ENCODE measurements at regions not wholly inside any gene's neighbourhood (a gene's known extent, or its start where the extent isn't known, plus 50 kb on each side); places are given as distances from the start of the nearest gene placed in this dataset.

GRCh38 chr17:14664511-14664910, 363.6 kb downstream of the HS3ST3B1 start:
- Histone ChIP-seq H3K4me3 (ENCODE audit: low read depth in 1 of 2, low read length in 2 of 2) (no peak overlapping the region), H3K27ac (ENCODE audit: low read depth, low read length) (no peak overlapping the region), H3K36me3 (ENCODE audit: control insufficient read depth in 1 of 2, insufficient read depth in 2 of 2, low read length in 2 of 2) (no peaks in the 10 kb centered on the region), H3K9ac (ENCODE audit: low read depth in 1 of 2, low read length in 2 of 2) (no peak overlapping the region), H3K9me3 (ENCODE audit: control insufficient read depth in 1 of 2, low read length in 2 of 2) (no peaks in the 10 kb centered on the region), H3K4me1 (ENCODE audit: control insufficient read depth in 1 of 2, insufficient read depth in 2 of 2, low read length in 2 of 2) (no peaks in the 10 kb centered on the region), H3K27me3 (ENCODE audit: control insufficient read depth in 1 of 2, insufficient read depth in 2 of 2, low read length in 2 of 2) (no peaks in the 10 kb centered on the region)

- H3K36me3 ChIP-seq (ENCODE audit: control insufficient read depth in 1 of 2, insufficient read depth in 2 of 2, low read length in 2 of 2), result no peaks in the 10 kb centered on the region
- no peak overlapping the region for H3K4me3 ChIP-seq (ENCODE audit: low read depth in 1 of 2, low read length in 2 of 2)
- no peaks in the 10 kb centered on the region for H3K4me1 ChIP-seq (ENCODE audit: control insufficient read depth in 1 of 2, insufficient read depth in 2 of 2, low read length in 2 of 2)
- H3K27me3 ChIP-seq (ENCODE audit: control insufficient read depth in 1 of 2, insufficient read depth in 2 of 2, low read length in 2 of 2), result no peaks in the 10 kb centered on the region
- peaks cover 0 to 13% of the 10 kb centered on the region in 2 donors for H3K9me3 ChIP-seq (ENCODE audit: control insufficient read depth in 1 of 2, low read length in 2 of 2)
- no peak overlapping the region for H3K9ac ChIP-seq (ENCODE audit: low read depth in 1 of 2, low read length in 2 of 2)
- no peak overlapping the region for H3K27ac ChIP-seq (ENCODE audit: low read depth, low read length)
Measured at GRCh38 chr17:14641117-14641516, 340.2 kb downstream of the HS3ST3B1 start.

GRCh38 chr17:14637260-14637659, 336.4 kb downstream of the HS3ST3B1 start:
- no peak overlapping the region for H3K27ac ChIP-seq (ENCODE audit: low read depth, low read length)
- no peaks in the 10 kb centered on the region for H3K4me1 ChIP-seq (ENCODE audit: control insufficient read depth in 1 of 2, insufficient read depth in 2 of 2, low read length in 2 of 2)
- no peak overlapping the region for H3K9ac ChIP-seq (ENCODE audit: low read depth in 1 of 2, low read length in 2 of 2)
- no peak overlapping the region for H3K4me3 ChIP-seq (ENCODE audit: low read depth in 1 of 2, low read length in 2 of 2)
- H3K27me3 ChIP-seq (ENCODE audit: control insufficient read depth in 1 of 2, insufficient read depth in 2 of 2, low read length in 2 of 2), result no peaks in the 10 kb centered on the region
- H3K36me3 ChIP-seq (ENCODE audit: control insufficient read depth in 1 of 2, insufficient read depth in 2 of 2, low read length in 2 of 2), result no peaks in the 10 kb centered on the region
- H3K9me3 ChIP-seq (ENCODE audit: control insufficient read depth in 1 of 2, low read length in 2 of 2), result peaks cover 0 to 17% of the 10 kb centered on the region in 2 donors

- Histone ChIP-seq H3K9ac (ENCODE audit: low read depth in 1 of 2, low read length in 2 of 2) (no peak overlapping the region), H3K4me1 (ENCODE audit: control insufficient read depth in 1 of 2, insufficient read depth in 2 of 2, low read length in 2 of 2) (no peaks in the 10 kb centered on the region), H3K4me3 (ENCODE audit: low read depth in 1 of 2, low read length in 2 of 2) (no peak overlapping the region), H3K9me3 (ENCODE audit: control insufficient read depth in 1 of 2, low read length in 2 of 2) (peaks cover 3 to 14% of the 10 kb centered on the region in 2 donors), H3K27ac (ENCODE audit: low read depth, low read length) (no peak overlapping the region), H3K27me3 (ENCODE audit: control insufficient read depth in 1 of 2, insufficient read depth in 2 of 2, low read length in 2 of 2) (no peaks in the 10 kb centered on the region), H3K36me3 (ENCODE audit: control insufficient read depth in 1 of 2, insufficient read depth in 2 of 2, low read length in 2 of 2) (no peaks in the 10 kb centered on the region)
Measured at GRCh38 chr17:14630621-14631020, 329.7 kb downstream of the HS3ST3B1 start.

- H3K4me3 ChIP-seq (ENCODE audit: low read depth in 1 of 2, low read length in 2 of 2), result no peak overlapping the region
Measured at GRCh38 chr17:14630046-14630445, 329.2 kb downstream of the HS3ST3B1 start.

GRCh38 chr17:14622615-14623101, 321.8 kb downstream of the HS3ST3B1 start:
- no peak overlapping the region for H3K4me3 ChIP-seq (ENCODE audit: low read depth in 1 of 2, low read length in 2 of 2)

More at GRCh38 chr17:14630046-14630445, 329.2 kb downstream of the HS3ST3B1 start:
- H3K36me3 ChIP-seq (ENCODE audit: control insufficient read depth in 1 of 2, insufficient read depth in 2 of 2, low read length in 2 of 2), result no peaks in the 10 kb centered on the region
- peaks cover 3 to 12% of the 10 kb centered on the region in 2 donors for H3K9me3 ChIP-seq (ENCODE audit: control insufficient read depth in 1 of 2, low read length in 2 of 2)
- H3K9ac ChIP-seq (ENCODE audit: low read depth in 1 of 2, low read length in 2 of 2), result no peak overlapping the region
- no peaks in the 10 kb centered on the region for H3K4me1 ChIP-seq (ENCODE audit: control insufficient read depth in 1 of 2, insufficient read depth in 2 of 2, low read length in 2 of 2)
- H3K27ac ChIP-seq (ENCODE audit: low read depth, low read length), result no peak overlapping the region
- H3K27me3 ChIP-seq (ENCODE audit: control insufficient read depth in 1 of 2, insufficient read depth in 2 of 2, low read length in 2 of 2), result no peaks in the 10 kb centered on the region

GRCh38 chr17:14621826-14622614, 321.1 kb downstream of the HS3ST3B1 start:
- peaks cover 4 to 5% of the 10 kb centered on the region in 2 donors for H3K9me3 ChIP-seq (ENCODE audit: control insufficient read depth in 1 of 2, low read length in 2 of 2)
- H3K27ac ChIP-seq (ENCODE audit: low read depth, low read length), result no peak overlapping the region
- no peak overlapping the region for H3K4me3 ChIP-seq (ENCODE audit: low read depth in 1 of 2, low read length in 2 of 2)
- H3K27me3 ChIP-seq (ENCODE audit: control insufficient read depth in 1 of 2, insufficient read depth in 2 of 2, low read length in 2 of 2), result no peaks in the 10 kb centered on the region
- no peaks in the 10 kb centered on the region for H3K36me3 ChIP-seq (ENCODE audit: control insufficient read depth in 1 of 2, insufficient read depth in 2 of 2, low read length in 2 of 2)
- no peak overlapping the region for H3K9ac ChIP-seq (ENCODE audit: low read depth in 1 of 2, low read length in 2 of 2)
- H3K4me1 ChIP-seq (ENCODE audit: control insufficient read depth in 1 of 2, insufficient read depth in 2 of 2, low read length in 2 of 2), result no peaks in the 10 kb centered on the region

More at GRCh38 chr17:14622615-14623101, 321.8 kb downstream of the HS3ST3B1 start:
- Histone ChIP-seq H3K27me3 (ENCODE audit: control insufficient read depth in 1 of 2, insufficient read depth in 2 of 2, low read length in 2 of 2) (no peaks in the 10 kb centered on the region), H3K9ac (ENCODE audit: low read depth in 1 of 2, low read length in 2 of 2) (no peak overlapping the region), H3K27ac (ENCODE audit: low read depth, low read length) (no peak overlapping the region), H3K4me1 (ENCODE audit: control insufficient read depth in 1 of 2, insufficient read depth in 2 of 2, low read length in 2 of 2) (no peaks in the 10 kb centered on the region), H3K36me3 (ENCODE audit: control insufficient read depth in 1 of 2, insufficient read depth in 2 of 2, low read length in 2 of 2) (no peaks in the 10 kb centered on the region), H3K9me3 (ENCODE audit: control insufficient read depth in 1 of 2, low read length in 2 of 2) (peaks cover 4 to 5% of the 10 kb centered on the region in 2 donors)

GRCh38 chr17:14619821-14620220, 318.9 kb downstream of the HS3ST3B1 start:
- Histone ChIP-seq H3K27me3 (ENCODE audit: control insufficient read depth in 1 of 2, insufficient read depth in 2 of 2, low read length in 2 of 2) (no peaks in the 10 kb centered on the region), H3K9me3 (ENCODE audit: control insufficient read depth in 1 of 2, low read length in 2 of 2) (peaks cover 4 to 5% of the 10 kb centered on the region in 2 donors), H3K9ac (ENCODE audit: low read depth in 1 of 2, low read length in 2 of 2) (no peak overlapping the region), H3K4me3 (ENCODE audit: low read depth in 1 of 2, low read length in 2 of 2) (no peak overlapping the region), H3K4me1 (ENCODE audit: control insufficient read depth in 1 of 2, insufficient read depth in 2 of 2, low read length in 2 of 2) (no peaks in the 10 kb centered on the region), H3K36me3 (ENCODE audit: control insufficient read depth in 1 of 2, insufficient read depth in 2 of 2, low read length in 2 of 2) (no peaks in the 10 kb centered on the region), H3K27ac (ENCODE audit: low read depth, low read length) (no peak overlapping the region)

- Histone ChIP-seq H3K27ac (ENCODE audit: low read depth, low read length) (no peak overlapping the region), H3K4me3 (ENCODE audit: low read depth in 1 of 2, low read length in 2 of 2) (no peak overlapping the region), H3K27me3 (ENCODE audit: control insufficient read depth in 1 of 2, insufficient read depth in 2 of 2, low read length in 2 of 2) (no peaks in the 10 kb centered on the region), H3K4me1 (ENCODE audit: control insufficient read depth in 1 of 2, insufficient read depth in 2 of 2, low read length in 2 of 2) (no peaks in the 10 kb centered on the region), H3K36me3 (ENCODE audit: control insufficient read depth in 1 of 2, insufficient read depth in 2 of 2, low read length in 2 of 2) (no peaks in the 10 kb centered on the region), H3K9me3 (ENCODE audit: control insufficient read depth in 1 of 2, low read length in 2 of 2) (peaks cover 4 to 5% of the 10 kb centered on the region in 2 donors), H3K9ac (ENCODE audit: low read depth in 1 of 2, low read length in 2 of 2) (no peak overlapping the region)
Measured at GRCh38 chr17:14616528-14616927, 315.6 kb downstream of the HS3ST3B1 start.

GRCh38 chr17:14605267-14605599, 304.4 kb downstream of the HS3ST3B1 start:
- no peaks in the 10 kb centered on the region for H3K4me1 ChIP-seq (ENCODE audit: control insufficient read depth in 1 of 2, insufficient read depth in 2 of 2, low read length in 2 of 2)
- no peaks in the 10 kb centered on the region for H3K27me3 ChIP-seq (ENCODE audit: control insufficient read depth in 1 of 2, insufficient read depth in 2 of 2, low read length in 2 of 2)
- no peak overlapping the region for H3K9ac ChIP-seq (ENCODE audit: low read depth in 1 of 2, low read length in 2 of 2)
- no peak overlapping the region for H3K27ac ChIP-seq (ENCODE audit: low read depth, low read length)
- H3K9me3 ChIP-seq (ENCODE audit: control insufficient read depth in 1 of 2, low read length in 2 of 2), result peaks cover 0 to 5% of the 10 kb centered on the region in 2 donors
- H3K4me3 ChIP-seq (ENCODE audit: low read depth in 1 of 2, low read length in 2 of 2), result no peak overlapping the region
- H3K36me3 ChIP-seq (ENCODE audit: control insufficient read depth in 1 of 2, insufficient read depth in 2 of 2, low read length in 2 of 2), result no peaks in the 10 kb centered on the region
